ENCODE measurements at regions not wholly inside any gene's neighbourhood (a gene's known extent, or its start where the extent isn't known, plus 50 kb on each side); places are given as distances from the start of the nearest gene placed in this dataset.

DNA sequence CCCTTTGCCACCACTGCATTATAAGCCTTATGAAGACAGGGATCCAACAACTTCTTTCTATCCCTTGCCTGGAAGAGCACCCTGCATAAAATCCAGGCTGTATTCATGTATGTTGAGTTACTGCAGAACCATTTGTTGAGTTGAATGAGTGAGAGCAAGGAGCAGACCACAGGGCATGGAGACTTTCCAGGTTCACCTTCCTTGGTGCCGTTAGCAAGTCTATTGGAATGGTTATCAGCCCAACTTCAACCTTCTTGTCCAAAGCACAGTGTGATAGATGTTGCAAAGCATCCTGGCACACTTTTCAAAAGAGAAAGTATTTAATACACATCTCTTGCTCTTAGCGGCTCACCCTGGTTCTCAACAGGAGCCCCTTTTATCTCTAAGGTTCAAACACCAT is 100.9 kb upstream of the CLDN10 start:
- no peak for DNase-seq (ENCODE audit: low spot score)

DNA sequence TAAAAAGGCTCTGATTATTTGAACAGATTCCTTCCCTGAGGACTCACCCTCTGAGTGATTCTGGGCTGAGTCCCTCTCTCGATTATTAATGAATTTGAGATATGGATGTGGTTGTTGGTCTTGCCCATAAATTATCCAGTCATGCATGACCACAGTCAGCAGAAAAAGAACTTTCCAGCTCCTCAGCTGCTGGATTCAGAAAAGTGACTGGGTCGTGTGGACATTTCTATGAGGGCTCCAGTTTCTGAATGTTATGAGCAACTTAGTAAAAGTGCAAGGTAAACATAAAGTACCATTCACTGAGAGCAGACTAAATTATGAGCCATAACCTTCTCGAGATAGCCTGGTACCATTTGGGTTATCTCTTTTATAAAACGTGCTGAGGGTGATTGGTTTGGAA is 100.1 kb upstream of the CLDN10 start:
- no peak for DNase-seq (ENCODE audit: low spot score)

DNA sequence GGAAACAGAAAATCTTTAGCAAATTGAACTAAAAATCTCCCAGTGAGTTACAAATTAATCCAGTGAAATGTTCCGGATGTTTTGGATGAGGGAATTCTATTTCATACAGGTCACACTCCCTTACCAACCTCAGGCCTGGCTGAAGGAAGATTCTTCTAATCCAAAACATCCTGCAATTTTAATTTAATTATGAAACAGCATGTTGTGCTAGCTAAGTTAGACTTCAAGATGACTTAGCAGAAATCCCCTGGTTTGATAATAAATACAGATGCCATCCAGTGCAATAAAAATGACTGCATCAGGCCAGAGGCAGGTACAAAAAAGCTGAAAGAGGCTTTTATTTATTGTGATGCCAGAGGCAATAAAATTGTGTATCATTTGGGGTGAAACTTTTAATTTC is 96.7 kb upstream of the CLDN10 start:
- DNase-seq (ENCODE audit: low spot score), result peak; percentile 46

DNA sequence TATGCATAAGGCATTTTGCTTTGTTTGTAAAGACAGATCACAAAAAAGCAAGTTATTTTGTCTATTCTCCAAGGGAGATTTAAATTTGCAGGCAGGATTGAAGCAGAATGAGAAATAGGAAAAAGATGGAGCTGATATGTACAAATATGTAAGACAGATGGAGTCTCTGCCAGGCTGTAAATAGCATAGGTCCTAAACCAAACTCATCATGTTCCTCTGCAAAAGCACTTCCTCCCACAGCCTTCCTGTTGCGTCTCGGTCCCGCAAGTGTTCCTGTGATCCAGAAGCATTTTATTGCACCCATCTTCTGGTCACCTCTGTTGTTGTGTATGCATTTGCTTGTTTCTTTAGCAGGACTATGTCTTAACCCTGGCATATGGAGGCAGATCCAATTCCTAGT is 95.7 kb upstream of the CLDN10 start:
- DNase-seq (ENCODE audit: low spot score), result no peak

DNA sequence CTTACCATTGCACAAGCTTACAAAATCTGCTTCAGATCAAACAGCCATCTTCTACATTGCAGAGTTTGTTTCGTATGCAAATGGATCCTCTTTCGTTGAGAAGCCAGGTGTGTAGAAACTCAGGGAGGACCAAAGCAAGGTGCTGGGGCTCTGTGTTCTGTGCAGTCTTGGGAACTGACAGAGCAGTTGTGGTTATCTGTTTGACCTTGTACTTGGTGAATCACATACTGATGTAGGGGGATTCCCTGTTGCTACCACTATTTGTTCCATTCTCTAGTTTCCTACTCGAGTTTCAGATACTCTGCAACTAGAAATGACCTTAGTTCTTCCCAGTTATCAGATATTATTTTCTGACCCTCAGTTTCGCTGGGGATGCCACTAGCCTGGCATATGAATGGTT is 95.2 kb upstream of the CLDN10 start:
- DNase-seq (ENCODE audit: low spot score), result no peak

DNA sequence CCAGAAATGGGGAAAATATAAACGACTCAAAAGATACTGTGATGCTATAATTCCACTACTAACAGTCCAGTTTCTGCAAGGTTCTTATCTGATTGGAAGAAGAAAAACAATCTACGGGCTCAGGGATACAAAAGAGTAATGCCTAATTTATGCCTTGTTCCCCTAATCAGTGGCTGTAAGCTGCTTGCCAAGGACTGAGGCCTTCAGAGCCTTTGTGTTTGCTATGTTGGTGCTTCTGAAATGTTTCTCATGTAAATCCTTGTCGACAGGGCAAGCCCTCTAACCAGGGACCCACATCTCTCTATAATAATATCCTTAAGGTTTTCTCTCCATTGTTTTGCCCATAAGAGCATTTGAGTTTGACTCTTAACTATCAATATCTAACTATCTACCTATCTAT is 89.7 kb upstream of the CLDN10 start:
- DNase-seq (ENCODE audit: low spot score), result no peak

DNA sequence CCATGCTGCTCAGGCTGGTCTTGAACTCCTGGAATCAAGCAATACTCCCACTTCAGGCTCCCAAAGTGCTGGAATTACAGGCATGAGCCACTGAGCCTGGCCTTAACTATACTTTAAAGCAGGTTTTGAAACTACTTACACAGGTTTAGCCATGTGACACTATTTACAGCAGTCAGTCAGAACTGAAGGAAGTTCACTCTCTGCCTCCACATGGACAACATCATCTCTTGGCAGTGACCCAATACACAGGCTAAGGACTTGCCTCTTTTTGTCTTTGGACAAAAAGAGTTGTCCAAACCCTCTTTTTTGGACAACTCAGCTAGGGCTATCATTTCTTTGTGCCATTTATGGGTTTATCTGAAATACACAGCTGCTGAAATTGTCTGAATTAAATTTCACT is 89.0 kb upstream of the CLDN10 start:
- no peak for DNase-seq (ENCODE audit: low spot score)

DNA sequence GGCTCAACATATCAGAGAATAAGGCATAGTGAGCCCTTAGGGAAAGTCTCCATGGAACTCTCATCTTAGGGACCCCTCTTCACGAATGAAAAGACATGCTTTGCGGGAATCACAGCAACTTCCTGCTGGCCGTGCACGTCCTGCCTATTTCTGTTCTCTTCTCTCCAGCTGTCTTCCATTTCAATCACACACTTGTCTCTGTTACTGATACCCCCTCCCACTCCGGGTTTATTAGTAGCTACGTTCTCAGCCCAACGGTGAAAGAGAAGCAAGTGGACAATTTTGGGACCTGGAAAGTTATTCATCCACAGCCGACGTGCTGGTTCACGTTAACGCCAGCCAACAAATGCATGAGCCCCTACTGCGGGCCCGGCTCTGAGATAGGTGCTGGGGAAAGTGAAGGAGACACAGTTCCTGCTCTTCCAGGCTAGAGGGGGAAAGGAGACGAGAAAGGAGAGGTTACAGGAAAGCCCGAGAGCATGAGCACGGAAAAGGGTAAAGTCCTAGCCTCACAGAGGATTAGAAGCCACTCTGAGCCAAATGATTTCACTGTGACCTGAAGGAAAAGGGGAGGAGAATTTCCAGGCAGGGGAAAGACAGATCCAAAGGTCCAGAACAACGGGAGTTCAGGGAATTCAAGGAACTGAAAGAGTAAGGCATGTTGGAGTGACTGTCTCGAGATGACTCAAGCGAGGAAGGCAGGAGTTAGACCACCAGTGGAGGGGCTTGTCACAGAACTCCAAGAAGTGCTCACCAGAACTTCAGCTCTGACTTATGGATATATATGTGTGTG is 81.8 kb upstream of the CLDN10 start:
- no peak for DNase-seq (ENCODE audit: low spot score)

DNA sequence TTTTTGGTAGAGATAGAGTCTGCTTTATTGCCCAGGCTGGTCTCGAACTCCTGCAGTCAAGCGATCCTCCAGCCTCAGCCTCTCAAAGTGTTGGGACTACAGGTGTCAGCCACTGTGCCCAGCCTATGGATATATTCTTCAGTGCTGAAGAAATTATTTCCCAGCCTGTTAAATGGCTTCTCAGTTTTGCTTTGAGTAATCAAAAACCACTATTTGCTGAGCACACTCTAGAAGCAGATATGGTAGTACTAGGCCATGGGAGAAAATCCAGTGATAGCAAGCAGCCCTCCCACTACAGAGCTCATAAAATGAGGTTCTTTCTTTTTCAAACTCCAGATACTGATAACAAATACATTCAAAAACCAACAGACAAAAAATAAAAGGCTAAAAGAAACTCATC is 80.6 kb upstream of the CLDN10 start:
- DNase-seq (ENCODE audit: low spot score), result no peak

DNA sequence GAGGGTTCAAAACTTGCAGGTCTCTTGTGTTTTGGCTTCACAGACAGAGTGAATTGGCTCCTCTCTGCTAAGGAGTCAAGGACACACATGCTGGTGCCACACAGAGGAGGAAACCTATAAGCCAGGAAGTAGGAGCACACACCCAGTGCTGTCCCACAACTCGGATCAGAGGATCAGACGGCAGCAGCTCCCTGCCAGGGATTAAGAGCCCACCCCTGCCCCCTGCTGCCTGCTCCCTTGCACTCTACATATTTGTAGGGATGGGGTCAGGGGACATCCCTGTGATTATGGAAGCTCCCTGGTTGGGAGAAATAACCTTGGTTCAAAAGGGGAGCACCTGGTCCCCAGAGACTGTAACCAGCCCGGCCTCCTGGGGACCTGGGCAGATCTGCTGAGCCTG is 77.5 kb upstream of the CLDN10 start:
- DNase-seq (ENCODE audit: low spot score), result peak; percentile 43

DNA sequence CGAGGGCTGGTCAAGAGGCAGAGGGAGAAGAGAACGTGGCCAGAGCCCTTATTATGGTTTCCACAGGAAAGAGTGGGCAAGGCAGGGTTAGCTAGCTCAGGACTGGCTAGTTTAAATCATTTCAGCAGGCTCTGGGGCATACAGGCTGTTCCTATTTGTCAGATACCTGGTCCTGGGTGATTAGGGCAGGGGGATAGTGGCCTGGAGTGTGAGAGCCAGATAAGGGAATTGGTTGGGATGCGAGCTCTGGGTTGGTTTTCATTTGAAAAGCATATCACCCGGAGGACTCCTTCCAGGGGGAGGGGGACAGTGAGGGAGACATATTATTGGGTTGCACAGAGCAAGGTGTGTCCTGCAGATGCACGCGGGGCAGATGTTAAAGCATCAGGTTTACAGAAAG is 75.3 kb upstream of the CLDN10 start:
- DNase-seq (ENCODE audit: low spot score), result no peak

DNA sequence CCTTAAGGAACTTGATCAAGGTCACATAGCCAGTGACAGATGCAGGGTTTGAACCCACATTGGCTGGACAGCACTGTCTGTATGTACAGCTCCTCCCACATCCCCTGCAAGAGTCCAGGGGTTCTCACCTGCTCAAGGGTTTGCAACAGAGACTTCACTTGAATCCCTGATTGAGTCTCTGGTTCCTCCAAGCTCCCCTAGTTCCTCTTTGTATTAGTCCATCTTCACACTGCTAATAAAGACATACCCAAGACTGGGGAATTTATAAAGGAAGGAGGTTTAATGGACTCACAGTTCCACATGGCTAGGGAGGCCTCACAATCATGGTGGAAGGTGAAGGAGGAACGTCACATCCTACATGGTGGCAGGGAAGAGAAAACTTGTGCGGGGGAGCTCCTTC is 72.8 kb upstream of the CLDN10 start:
- DNase-seq (ENCODE audit: low spot score), result no peak

DNA sequence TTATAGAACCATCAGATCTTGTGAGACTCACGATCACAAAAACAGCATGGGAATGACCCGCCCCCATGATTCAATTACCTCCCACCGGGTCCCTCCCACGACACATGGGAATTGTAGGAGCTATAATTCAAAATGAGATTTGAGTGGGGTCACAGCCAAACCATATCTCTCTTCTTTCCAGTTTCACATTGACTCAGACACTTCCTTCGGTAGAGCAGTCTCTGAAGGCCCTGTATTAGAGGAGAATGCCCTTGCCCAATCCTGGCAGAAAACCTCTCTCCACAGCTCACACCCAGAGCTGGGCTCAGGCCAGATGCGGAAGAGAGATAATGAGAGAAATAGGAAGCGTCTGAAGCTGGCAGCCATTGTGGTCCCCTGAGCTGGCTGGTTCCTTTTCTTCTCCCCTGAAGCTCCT is 72.4 kb upstream of the CLDN10 start:
- DNase-seq (ENCODE audit: low spot score), result no peak

DNA sequence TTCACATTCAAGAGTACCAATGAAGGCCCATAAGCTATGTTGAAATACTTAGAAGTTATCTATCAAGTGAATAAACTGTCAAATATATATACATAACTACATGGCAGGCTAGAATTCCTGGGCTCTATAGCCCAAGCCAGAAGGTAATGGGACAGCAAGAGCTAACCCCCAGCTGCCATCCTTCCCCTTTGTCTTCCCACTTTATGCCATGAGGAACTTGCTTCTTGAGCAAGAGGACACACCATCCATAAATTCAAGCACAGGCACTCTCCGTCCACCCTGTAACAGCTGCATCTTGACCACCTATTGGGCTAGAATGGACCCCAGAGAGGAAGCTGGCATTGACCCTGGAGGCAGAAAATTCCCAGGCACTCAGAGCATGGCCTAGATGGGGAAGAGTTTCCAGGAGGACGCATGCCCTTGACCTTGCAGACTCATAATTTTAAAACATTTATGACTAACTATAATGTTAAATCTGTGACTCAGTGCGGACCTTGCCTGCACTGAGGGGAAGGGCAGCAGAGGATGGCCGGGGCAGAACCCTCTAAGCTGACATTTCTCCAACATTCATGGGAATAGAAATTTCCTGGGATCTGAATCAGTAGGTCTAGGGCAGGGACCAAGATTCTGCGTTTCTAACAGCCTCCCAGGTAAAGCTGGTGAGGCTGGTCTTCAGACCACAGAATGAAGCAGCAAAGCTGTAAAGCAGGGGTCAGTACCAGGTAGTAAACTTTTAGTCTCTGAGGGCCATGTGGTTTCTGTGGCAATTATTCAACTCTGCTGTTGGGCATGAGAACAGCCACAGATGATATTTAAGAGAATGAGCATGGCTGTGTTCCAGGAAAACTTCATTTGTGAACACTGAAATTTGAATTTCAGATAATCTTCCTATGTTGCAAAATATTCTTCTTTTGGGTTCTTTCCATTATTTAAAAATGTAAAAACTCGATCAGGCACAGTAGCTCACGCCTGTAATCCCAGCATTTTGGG is 71.4 kb upstream of the CLDN10 start:
- DNase-seq (ENCODE audit: low spot score), result no peak

DNA sequence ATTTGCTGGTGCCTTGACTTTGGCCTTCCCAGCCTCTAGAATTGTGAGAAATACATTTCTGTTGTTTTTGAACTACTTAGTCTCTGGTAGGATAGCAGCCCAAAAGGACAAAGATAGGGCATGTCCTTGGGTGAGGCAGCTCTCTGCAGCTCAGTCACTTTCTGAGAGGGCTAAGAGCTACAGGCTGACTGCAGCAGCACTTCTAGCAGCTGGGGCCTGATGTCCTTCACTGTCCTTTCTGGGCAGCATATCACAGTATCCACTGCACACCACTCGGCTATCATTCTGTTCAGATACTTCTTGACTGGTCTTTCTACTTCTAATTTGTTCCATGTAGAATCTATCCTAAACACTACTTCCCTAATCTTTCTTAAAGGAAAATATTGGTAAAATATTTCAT is 68.5 kb upstream of the CLDN10 start:
- DNase-seq (ENCODE audit: low spot score), result no peak

DNA sequence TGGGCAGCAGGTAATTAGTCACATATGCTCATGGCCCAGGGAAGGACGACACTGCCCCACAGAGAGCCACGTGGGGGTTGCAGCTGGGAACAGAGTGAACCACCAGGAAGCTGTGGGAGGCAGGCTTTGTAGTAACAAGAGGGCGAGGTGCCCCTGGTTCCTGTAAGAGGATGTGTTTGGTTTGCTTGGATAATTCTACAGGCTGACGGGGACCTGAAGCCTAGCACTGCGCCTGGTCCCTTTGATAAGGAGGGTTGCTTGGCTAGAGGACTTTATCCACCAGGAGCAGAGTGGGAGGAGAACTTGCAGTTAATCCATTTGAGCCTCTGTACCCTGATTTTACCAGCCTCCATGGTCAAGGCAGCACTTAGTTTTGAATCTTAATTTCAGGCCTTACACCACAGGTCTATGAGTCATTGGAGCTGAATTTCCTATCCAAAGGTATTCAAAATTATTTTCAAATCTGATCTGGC is 67.4 kb upstream of the CLDN10 start:
- no peak for DNase-seq (ENCODE audit: low spot score)

DNA sequence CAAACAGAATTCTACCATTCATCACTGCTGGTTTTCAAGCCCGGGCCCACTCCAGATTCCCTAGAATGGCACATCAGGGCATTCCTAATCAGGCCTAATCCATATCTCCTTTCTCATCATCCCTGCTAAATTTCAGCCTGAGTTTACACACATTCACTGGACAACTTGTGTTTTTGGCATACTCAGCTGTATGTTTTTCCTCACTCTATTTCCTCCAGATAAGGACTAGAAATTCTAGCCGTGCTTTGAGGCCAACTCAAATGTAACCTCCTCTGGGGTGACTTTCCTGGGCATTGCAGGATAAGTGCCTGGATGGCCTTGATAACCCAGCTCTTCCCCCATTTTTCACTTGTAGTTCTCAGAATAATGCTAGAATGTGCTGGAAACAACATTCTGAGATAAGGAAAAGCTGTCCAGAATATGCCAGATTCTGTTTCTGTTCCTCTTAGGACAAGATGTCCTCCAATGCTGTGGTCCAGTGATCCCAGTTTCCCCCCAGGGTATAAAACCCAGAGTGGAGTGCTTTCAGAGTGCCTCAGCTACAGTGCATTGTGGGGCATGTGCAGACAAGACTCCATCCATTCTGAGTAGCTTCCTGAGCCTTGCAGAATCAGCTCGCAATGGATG is 66.9 kb upstream of the CLDN10 start:
- DNase-seq (ENCODE audit: low spot score), result no peak

DNA sequence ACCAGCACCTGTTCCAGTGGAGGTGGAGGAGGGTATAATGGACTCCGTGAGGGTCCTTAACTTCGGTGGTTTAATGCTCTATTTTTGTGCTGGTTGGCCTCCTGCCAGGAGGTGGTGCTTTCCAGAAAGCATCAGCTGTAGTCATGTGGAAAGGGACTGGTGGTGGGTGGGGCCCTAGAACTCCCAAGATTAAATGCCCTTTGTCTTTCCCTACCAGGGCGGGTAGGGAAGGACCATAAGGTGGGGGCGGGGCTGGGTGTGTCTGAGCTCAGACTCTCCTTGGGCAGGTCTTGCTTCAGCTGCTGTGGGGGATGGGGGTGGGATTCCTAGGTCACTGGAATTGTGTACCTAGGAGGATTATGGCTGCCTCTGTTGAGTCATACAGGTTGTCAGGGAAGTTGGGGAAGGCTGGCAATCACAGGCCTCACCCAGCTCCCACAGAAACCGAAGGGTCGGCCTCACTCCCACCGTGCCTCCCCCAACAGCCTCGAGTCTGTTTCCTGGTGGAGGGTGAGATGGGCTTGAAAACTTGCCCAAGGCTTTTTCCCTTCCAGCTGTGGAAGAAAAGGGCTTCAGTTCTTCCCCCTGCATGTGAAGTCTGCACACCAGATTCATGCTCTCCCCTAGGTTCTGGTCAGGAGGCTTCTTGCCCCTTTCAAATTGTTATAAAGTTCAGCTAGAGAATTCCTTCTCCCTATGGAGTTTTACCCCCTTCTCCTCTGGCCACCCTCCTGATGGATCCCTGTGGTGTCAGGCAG is 60.3 kb upstream of the CLDN10 start:
- DNase-seq (ENCODE audit: low spot score), result no peak

DNA sequence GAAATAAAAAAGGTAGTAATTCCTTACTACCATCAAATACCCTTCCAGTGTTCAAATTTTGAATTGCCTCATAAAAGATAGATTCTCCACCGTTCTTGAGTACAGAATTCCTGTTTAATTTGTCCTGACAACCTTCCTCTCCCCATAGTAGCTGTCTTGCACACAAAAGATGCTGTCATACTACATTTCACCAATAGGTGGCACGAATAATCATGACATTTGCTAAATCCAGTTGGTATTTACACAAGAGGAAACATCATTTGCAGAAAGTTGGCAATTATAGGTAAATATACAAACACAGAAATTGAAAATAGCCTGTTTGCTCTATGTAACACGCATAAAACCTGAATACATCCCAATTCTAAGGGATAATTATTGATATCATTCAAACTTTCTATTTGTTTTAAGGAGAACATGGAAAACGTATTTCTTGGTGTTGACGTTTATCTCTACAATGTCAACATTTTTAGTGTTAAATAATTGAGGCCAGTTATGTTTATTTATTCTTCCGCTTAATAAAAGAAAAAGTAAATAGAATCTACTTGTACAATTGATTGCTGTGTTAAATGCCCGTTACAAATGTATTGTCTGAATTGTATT is 58.3 kb upstream of the CLDN10 start:
- peak; percentile 53 for DNase-seq (ENCODE audit: low spot score)

DNA sequence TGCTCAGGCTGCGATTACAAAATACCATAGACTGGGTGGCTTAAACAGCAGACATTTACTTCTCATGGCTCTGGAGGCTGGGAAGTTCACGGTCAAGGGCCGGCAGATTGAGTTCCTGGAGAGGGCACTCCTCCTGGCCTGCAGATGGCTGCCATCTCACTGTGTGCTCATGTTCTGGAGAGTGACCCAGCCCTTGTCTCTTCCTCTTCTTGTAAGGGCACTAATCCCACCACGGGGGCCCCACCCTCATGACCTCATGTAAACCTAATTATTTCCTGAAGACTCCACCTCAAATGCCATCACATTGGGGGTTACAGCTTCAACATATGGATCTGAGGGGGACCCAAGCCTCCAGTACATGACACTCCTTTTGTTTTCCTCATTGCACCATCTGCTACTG is 56.0 kb upstream of the CLDN10 start:
- no peak for DNase-seq (ENCODE audit: low spot score)

DNA sequence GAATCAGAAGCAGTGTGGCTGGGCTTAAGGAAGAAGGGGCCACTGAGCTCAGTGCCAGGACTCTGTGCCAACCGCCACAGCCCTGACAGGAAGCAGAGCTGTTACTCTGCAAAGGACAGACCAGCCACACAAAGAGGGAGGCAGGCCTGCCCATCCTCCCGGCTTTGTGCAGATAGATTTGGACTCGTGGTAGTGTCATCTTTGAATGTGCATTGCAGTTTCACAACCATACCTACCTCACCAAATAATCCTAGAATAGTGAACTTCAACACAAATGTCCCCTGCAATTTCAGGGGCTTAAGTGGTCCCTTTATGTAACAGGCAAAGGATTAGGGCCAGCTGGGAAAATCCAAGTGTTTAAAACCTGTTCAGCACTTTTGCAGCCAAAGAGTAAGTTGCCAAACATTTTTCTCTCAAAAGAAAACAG is 55.1 kb upstream of the CLDN10 start:
- no peak for DNase-seq (ENCODE audit: low spot score)
